COLO829 (cell line): ENCODE measurements at regions not wholly inside any gene's neighbourhood (a gene's known extent, or its start where the extent isn't known, plus 50 kb on each side); places are given as distances from the start of the nearest gene placed in this dataset.

Source experiments
- DNase-seq: peaks from one replicate; pipeline ENCODE4 v3.0.0; 2012; ENCODE audit warnings: low spot score

DNA sequence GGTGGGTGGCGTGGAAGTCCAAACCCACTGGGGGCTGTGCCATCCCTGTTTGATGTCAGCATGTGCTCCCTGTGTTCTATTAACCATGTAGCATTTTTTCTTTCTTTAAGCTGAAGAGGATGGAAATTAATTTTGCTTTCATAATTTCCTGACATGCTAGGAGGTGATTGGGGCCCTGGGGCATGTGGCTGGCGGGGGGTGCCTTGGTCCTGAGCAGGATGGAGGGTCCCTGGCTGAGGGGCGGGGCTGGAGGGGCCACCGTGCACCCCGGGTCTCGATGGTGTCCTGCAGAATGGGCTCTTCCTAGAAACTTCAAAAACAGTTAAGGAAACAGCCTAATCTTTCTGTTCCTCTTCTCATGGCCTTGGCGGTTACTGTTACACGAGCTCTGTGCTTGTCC is 69.3 kb upstream of the IRX4 start:
- no peak for DNase-seq

GRCh38 chr5:1951165-1951816 is 68.6 kb upstream of the IRX4 start:
- DNase-seq = no peak

GRCh38 chr5:1950708-1951103 is 68.0 kb upstream of the IRX4 start:
- DNase-seq = no peak

DNA sequence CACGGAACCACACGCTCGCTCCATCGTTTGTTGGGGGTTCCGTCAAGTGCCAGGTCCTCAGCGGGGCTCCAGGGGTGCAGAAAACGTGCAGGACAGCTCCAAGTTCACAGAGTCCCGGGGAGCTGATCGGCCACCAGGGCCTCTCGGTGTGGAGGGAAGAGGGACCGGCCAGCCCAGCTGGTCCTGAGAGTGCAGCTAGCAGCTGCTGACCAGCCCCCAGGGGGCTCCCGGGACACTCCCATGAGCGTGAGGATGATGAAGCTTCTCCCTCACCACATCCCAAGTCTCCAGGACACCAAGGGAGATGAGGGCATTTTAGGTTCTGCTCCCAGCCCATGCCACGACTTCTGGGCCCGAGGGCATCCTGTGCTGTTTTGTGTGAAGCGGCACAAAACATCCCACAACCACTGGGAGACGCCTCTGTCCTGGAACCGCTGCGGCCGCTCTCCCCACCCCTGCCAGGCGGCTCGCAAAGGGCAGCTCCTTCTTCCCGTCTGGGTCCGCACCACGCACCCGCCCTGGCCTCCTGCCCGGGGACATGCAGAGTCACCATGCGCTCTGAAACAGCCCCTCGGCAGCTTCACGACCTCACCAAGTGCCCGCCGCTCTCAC is 67.5 kb upstream of the IRX4 start:
- DNase-seq = no peak

DNA sequence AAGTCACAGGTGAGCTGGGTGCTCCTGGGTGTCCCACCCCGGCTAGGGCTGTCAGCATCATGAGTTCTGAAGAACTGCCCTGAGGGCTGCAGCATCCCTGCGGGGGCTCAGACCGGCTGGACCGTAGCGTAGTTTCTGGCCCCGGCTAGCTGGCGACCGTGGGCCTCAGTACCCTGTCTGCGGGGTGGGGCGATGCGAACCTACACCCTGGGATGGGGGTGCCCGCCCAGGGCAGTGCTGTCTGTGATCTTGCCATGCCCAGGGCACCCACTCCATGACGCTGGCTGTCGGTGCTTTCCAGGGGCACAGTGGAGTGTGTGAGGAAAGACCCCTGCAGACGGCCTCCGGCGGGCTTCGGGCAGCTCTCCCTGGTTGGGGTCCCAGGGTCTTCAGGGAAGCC is 66.5 kb upstream of the IRX4 start:
- DNase-seq = no peak

- no peak for DNase-seq
These were observed 66.0 kb upstream of the IRX4 start for GRCh38 chr5:1948663-1949191.

GRCh38 chr5:1948111-1948510 is 65.4 kb upstream of the IRX4 start:
- no peak for DNase-seq

DNA sequence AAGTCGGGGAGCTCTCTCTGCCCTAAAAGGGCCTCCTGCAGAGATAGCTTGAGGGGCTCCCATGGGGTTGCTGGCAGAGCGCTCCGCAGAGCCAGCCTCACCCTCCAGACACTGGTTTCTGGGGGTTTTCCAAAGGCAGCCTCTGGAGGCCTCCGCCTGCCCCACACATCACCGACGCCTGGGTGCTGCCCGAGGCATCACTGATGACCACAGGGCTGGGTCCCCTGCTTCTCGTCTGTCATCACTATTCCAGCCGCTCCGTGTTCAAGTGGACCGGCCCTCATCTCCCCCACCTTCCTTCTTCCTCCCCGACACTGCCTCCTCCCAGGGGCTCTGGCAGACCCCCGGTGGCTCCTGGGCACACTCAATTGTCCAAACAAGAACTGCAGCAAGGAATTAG is 64.1 kb upstream of the IRX4 start:
- no peak for DNase-seq

DNA sequence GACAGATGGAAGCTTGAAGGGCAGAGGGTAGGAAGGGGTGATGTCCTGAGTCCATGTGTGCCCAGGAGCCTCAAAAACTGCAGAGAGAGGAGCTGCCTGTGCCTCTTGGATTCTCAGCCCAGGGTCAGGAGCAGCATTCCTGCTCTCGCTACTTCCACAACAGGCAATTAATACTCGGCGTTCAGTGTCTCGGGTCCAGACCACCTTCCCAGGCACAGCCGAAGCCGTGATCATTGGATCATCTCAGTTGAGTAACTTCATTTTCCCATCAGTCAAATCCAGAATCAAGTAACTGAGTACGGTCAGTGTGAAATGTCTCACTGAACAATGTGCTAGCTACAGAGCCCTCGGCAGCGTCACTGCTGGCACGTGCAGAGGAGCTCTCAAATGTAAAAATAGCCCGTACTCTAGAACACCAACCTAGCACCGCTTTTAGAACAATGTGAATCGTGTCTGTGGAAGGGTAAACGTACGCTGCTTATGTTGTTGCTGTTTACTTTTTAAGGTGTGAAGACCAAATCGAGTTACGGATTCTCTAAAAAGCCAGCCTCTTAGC is 63.5 kb upstream of the IRX4 start:
- no peak for DNase-seq

DNA sequence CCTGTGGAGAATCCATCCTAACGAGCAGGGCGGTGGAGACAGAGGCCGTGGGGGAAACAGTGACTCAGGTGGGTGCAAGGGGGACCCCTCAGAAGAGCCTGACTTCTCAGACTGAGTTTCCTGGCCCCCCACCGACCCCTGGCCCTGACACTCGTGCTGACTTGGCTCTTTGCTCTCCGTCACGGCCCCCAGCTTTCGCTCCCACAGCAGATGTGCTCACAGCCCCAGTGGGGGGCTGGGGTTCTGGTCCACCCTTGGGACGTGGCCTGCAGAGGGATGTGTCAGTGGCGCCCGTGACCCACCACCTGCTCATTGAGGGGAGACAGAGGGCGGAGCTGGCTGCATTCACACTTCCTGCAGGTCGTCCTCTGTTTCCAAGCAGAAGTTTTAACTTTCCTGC is 62.9 kb upstream of the IRX4 start:
- DNase-seq = no peak

DNA sequence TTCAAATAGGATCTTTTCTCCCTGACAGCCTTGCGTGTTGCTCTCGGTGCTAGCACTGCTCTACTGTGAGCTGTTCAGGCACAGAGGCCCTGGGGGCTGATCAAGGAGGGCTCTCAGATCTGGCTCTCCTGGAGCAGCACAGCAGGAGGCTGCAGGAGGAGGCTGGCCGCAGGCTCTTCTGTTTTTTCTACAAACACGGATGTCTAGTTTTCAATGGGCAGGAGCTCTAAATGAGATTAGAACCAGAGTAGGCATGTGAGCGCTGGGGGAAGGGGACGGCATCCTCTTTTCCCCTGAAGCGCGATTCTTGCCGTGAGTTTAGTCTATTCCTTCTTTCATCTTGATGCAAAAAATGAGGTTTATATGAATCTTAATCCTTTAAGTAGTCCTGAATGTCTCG is 61.7 kb upstream of the IRX4 start:
- no peak for DNase-seq

- DNase-seq = no peak
These were observed 60.8 kb upstream of the IRX4 start for GRCh38 chr5:1943481-1943880.

GRCh38 chr5:1942630-1943029 is 59.9 kb upstream of the IRX4 start:
- DNase-seq = no peak

GRCh38 chr5:1942158-1942557 is 59.4 kb upstream of the IRX4 start:
- no peak for DNase-seq

- no peak for DNase-seq
These were observed 56.5 kb upstream of the IRX4 start for GRCh38 chr5:1939256-1939655.

- DNase-seq = no peak
These were observed 55.7 kb upstream of the IRX4 start for GRCh38 chr5:1938310-1939000.

- DNase-seq = no peak
These were observed 54.9 kb upstream of the IRX4 start for GRCh38 chr5:1937590-1937989.

DNA sequence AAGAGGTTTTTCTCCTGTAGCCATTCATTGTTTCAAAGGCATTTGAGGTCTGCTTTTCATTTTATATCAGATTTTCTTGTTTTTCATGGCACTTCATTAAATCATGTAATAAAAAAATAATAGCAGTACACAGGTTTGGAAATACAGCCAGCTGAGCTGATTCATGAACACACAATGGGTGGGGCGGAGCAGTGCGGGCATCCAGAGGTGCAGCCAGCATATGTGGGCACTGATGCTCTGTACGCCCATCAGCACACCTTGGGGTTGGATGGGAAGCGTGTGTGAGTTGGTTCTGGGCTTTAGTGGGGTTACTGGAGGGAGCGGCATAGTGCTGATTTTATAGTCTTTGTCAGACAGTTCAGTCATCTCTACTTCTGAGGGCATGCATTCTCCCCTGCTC is 54.2 kb upstream of the IRX4 start:
- no peak for DNase-seq

- DNase-seq = no peak
These were observed 53.7 kb upstream of the IRX4 start for GRCh38 chr5:1936413-1936812.

- DNase-seq = no peak
These were observed 52.2 kb upstream of the IRX4 start for GRCh38 chr5:1934801-1935429.

GRCh38 chr5:1934056-1934394 is 51.3 kb upstream of the IRX4 start:
- DNase-seq = no peak

DNA sequence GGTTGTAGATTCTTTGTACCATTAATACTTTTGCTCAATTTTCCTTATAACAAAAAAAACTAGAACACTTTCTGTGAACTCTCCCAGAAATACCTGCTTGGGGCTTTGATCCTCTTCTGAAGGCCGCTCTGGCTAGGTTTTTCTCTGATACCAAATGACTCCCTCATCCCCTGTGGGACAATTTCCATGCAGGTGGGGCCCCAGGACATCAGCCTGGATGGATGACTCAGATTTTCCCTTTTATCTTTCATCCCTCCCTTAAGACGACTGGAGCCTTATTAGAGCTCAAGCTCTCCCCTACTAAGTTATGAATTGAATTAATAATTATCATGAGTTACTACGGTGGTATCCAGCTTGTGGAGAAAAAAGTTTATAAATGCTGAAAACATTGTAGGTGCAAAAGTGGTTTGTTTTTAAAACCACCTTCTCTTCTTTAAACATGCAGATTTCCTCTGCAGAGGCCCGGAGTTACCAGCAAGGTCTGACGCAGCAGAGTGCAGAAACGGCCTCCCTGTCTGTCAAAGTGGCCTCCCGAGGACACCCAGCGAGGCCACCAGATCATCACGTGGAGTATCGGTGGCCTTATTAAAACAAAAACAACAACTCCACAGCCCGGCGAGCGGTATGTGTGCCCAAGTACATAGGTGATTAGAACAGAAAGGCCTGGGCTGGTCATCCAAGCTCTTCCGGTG is 50.8 kb upstream of the IRX4 start:
- no peak for DNase-seq
